Astrocyte (in vitro differentiated cells and primary cell): ENCODE measurements at regions not wholly inside any gene's neighbourhood (a gene's known extent, or its start where the extent isn't known, plus 50 kb on each side); places are given as distances from the start of the nearest gene placed in this dataset.

Experiments
- DNase-seq: peaks from one replicate; pipeline ENCODE4 v3.0.0-alpha.2; 2010; ENCODE audit warnings: low read depth
- FAIRE-seq: peaks from 2 replicates; lab custom pipeline; 2011; peaks lifted over from hg19 to GRCh38; lab: Jason Lieb, UNC
- H2AFZ ChIP-seq: 2 replicates; pipeline ENCODE4 v1.6.0; 2012; ENCODE audit warnings: low read depth, low read length, inconsistent platforms
- H3K27ac ChIP-seq: 2 replicates; pipeline ENCODE4 v1.5.1; 2011; ENCODE audit warnings: low read depth, low read length, inconsistent platforms
- H3K27me3 ChIP-seq: 2 replicates; pipeline ENCODE4 v1.6.0; 2011; ENCODE audit warnings: low read length, inconsistent platforms; ENCODE audit not compliant: insufficient read depth
- H3K36me3 ChIP-seq: 2 replicates; pipeline ENCODE4 v1.5.1; 2011; ENCODE audit warnings: low read length, inconsistent platforms; ENCODE audit not compliant: insufficient read depth
- H3K4me1 ChIP-seq: 2 replicates; pipeline ENCODE4 v1.5.1; 2011; ENCODE audit warnings: low read length, inconsistent platforms; ENCODE audit not compliant: insufficient read depth
- H3K4me2 ChIP-seq: 2 replicates; pipeline ENCODE4 v1.6.0; 2012; ENCODE audit warnings: low read length, inconsistent platforms
- H3K4me3 ChIP-seq: 2 replicates; pipeline ENCODE4 v1.5.1; 2011; ENCODE audit warnings: low read depth, mild to moderate bottlenecking, low read length, inconsistent platforms; ENCODE audit not compliant: insufficient read depth
- H3K79me2 ChIP-seq: 2 replicates; pipeline ENCODE4 v1.6.0; 2012; ENCODE audit warnings: mild to moderate bottlenecking, low read length, inconsistent platforms; ENCODE audit not compliant: insufficient read depth
- H3K9ac ChIP-seq: 2 replicates; pipeline ENCODE4 v1.6.0; 2012; ENCODE audit warnings: mild to moderate bottlenecking, low read length, inconsistent platforms
- H3K9me3 ChIP-seq: 2 replicates; pipeline ENCODE4 v1.5.1; 2012; ENCODE audit warnings: low read depth, mild to moderate bottlenecking, low read length, inconsistent platforms; ENCODE audit not compliant: insufficient read depth
- H4K20me1 ChIP-seq: 2 replicates; pipeline ENCODE4 v1.6.0; 2012; ENCODE audit warnings: low read length, inconsistent platforms; ENCODE audit not compliant: insufficient read depth
- H3K27ac Mint-ChIP-seq: one replicate; pipeline ENCODE4 v1.8.0; 2021; ENCODE audit warnings: mild to moderate bottlenecking, mixed read lengths; ENCODE audit not compliant: unreplicated experiment
- H3K27me3 Mint-ChIP-seq: one replicate; pipeline ENCODE4 v1.8.0; 2021; ENCODE audit warnings: low read depth, mixed read lengths; ENCODE audit not compliant: unreplicated experiment
- H3K36me3 Mint-ChIP-seq: one replicate; pipeline ENCODE4 v1.8.0; 2021; ENCODE audit warnings: low read depth, mixed read lengths; ENCODE audit not compliant: unreplicated experiment
- H3K4me1 Mint-ChIP-seq: one replicate; pipeline ENCODE4 v1.8.0; 2021; ENCODE audit warnings: low read depth, mixed read lengths; ENCODE audit not compliant: unreplicated experiment
- H3K4me3 Mint-ChIP-seq: one replicate; pipeline ENCODE4 v1.8.0; 2021; ENCODE audit warnings: mild to moderate bottlenecking, moderate library complexity, mixed read lengths; ENCODE audit not compliant: unreplicated experiment
- H3K9me3 Mint-ChIP-seq: one replicate; pipeline ENCODE4 v1.8.0; 2021; ENCODE audit warnings: mild to moderate bottlenecking, mixed read lengths; ENCODE audit not compliant: unreplicated experiment
- EZH2 ChIP-seq: IDR thresholded peaks from 2 replicates; pipeline ENCODE4 v1.6.1; 2012; ENCODE audit warnings: mild to moderate bottlenecking, low read length, inconsistent platforms; ENCODE audit not compliant: insufficient read depth
- TF ChIP-seq, protein P1 (sequence below): IDR thresholded peaks from 2 replicates; pipeline ENCODE4 v1.5.1; 2011; ENCODE audit warnings: low read depth, mild to moderate bottlenecking, inconsistent platforms, low read length, moderate library complexity; ENCODE audit not compliant: insufficient read depth

DNA sequence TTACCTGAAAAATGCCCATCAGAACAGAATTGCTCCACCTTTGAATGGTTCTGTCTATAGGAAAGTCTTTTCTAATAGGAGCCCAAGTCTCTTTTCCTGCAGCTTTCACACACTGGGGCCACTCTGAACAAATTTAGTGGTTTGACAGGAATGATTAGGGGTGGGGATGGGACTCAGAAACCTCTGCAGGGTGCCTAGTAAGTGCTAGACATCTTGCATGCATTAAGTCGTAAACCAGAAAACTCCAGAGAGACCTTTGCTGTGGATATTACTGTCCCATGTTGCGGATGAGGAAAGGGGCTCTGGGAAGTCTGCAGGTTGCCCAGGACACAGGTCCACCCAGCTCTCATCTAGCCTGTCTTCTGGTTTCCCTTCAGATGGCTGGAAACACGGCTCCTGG lies 189.7 kb downstream of the OPA1 start:
- H3K36me3 Mint-ChIP-seq, result no peaks in the 10 kb centered on the region
- peaks cover 55% of the 10 kb centered on the region for H3K27me3 Mint-ChIP-seq
- H3K9ac ChIP-seq, result peak overlapping the region; percentile 23
- H3K9me3 Mint-ChIP-seq, result no peaks in the 10 kb centered on the region
- H3K36me3 ChIP-seq, result no peaks in the 10 kb centered on the region
- H3K4me1 Mint-ChIP-seq, result peaks cover 44% of the 10 kb centered on the region
- no peak for TF ChIP-seq EZH2
- TF ChIP-seq, protein P1, sequence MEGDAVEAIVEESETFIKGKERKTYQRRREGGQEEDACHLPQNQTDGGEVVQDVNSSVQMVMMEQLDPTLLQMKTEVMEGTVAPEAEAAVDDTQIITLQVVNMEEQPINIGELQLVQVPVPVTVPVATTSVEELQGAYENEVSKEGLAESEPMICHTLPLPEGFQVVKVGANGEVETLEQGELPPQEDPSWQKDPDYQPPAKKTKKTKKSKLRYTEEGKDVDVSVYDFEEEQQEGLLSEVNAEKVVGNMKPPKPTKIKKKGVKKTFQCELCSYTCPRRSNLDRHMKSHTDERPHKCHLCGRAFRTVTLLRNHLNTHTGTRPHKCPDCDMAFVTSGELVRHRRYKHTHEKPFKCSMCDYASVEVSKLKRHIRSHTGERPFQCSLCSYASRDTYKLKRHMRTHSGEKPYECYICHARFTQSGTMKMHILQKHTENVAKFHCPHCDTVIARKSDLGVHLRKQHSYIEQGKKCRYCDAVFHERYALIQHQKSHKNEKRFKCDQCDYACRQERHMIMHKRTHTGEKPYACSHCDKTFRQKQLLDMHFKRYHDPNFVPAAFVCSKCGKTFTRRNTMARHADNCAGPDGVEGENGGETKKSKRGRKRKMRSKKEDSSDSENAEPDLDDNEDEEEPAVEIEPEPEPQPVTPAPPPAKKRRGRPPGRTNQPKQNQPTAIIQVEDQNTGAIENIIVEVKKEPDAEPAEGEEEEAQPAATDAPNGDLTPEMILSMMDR, result no peak
- peaks cover 32% of the 10 kb centered on the region for H3K27me3 ChIP-seq
- no peaks in the 10 kb centered on the region for H3K79me2 ChIP-seq
- FAIRE-seq (no peak), DNase-seq (no peak)
- no peak overlapping the region for H2AFZ ChIP-seq
- H3K4me3 ChIP-seq, result no peak overlapping the region
- peak overlapping the region; percentile 86 for H3K27ac Mint-ChIP-seq
- H4K20me1 ChIP-seq, result no peaks in the 10 kb centered on the region
- no peak overlapping the region for H3K4me3 Mint-ChIP-seq
- peaks cover 33% of the 10 kb centered on the region for H3K4me1 ChIP-seq
- H3K4me2 ChIP-seq, result peak overlapping the region; percentile 47
- H3K27ac ChIP-seq, result no peak overlapping the region
- no peaks in the 10 kb centered on the region for H3K9me3 ChIP-seq

DNA sequence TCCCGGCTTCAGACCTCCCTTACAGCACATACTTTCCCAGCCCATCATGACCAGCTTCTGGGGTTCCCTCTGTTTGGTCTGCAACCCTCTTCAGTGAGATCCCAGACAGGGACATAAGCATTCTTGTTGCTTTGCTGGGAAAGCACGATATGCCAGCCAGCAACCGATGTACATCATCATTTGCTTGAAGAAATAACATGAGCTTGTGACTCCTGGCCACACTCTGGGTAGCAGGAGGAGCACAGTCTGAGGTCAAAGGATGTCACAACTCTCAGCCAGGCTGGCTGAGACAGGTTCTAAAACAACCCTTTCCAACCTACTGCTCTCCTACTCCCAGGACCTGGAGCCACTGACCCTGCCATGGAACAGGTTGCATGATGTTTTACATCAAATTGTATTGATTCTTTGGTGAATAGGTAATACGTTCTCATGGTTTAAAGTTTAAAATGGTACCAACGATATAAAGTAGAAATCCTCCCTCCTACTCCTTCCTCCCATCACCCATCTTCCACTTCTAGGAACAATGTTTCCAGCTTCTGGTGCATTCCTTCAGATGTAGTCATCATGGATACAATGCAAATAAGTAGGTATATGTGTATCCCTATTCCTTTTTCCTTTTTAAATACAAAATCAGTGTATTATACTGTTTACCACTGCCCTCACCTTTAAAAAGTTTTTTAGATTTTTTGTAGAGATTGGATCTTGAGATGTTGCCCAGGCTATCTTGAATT lies 190.3 kb downstream of the OPA1 start:
- peak overlapping the region; percentile 86 for H3K27ac Mint-ChIP-seq
- peaks cover 59% of the 10 kb centered on the region for H3K27me3 Mint-ChIP-seq

More for the DNA sequence above, 190.3 kb downstream of the OPA1 start:
- peak; percentile 55 for DNase-seq
- Mint-ChIP-seq H3K4me3 (no peak overlapping the region), H3K4me1 (peaks cover 46% of the 10 kb centered on the region), H3K36me3 (no peaks in the 10 kb centered on the region), H3K9me3 (no peaks in the 10 kb centered on the region)
- Histone ChIP-seq H2AFZ (no peak overlapping the region), H3K9ac (peak overlapping the region; percentile 23), H3K4me3 (no peak overlapping the region), H3K4me2 (peak overlapping the region; percentile 40), H3K79me2 (no peaks in the 10 kb centered on the region), H3K4me1 (peaks cover 36% of the 10 kb centered on the region), H3K36me3 (no peaks in the 10 kb centered on the region), H3K27ac (no peak overlapping the region), H3K27me3 (peaks cover 31% of the 10 kb centered on the region), H3K9me3 (no peaks in the 10 kb centered on the region), H4K20me1 (no peaks in the 10 kb centered on the region)
- TF ChIP-seq EZH2, result no peak
- TF ChIP-seq, protein P1, result no peak
- no peak for FAIRE-seq
